HTR-8/SVneo (cell line): ENCODE measurements at regions not wholly inside any gene's neighbourhood (a gene's known extent, or its start where the extent isn't known, plus 50 kb on each side); places are given as distances from the start of the nearest gene placed in this dataset.

Experiments used
- DNase-seq: peaks from one replicate; pipeline ENCODE4 v3.0.0; 2011; ENCODE audit warnings: low spot score, mixed read lengths; ENCODE audit not compliant: insufficient read length
- FAIRE-seq: peaks from 2 replicates; lab custom pipeline; 2011; peaks lifted over from hg19 to GRCh38; lab: Jason Lieb, UNC

GRCh38 chr1:103854279-103854678 is 104.6 kb downstream of the AMY1C start:
- DNase-seq (no peak), FAIRE-seq (no peak)

- FAIRE-seq: no peak
Measured at GRCh38 chr1:103859721-103860120, 110.0 kb downstream of the AMY1C start.

GRCh38 chr1:103898576-103899345 is 149.1 kb downstream of the AMY1C start:
- DNase-seq (no peak), FAIRE-seq (no peak)

More at GRCh38 chr1:103859721-103860120, 110.0 kb downstream of the AMY1C start:
- DNase-seq: no peak

- DNase-seq: no peak
- no peak for FAIRE-seq
Measured at GRCh38 chr1:103900005-103900404, 150.3 kb downstream of the AMY1C start.

- DNase-seq (no peak), FAIRE-seq (no peak)
Measured at GRCh38 chr1:103901072-103901471, 151.4 kb downstream of the AMY1C start.

- FAIRE-seq: no peak
- DNase-seq: no peak
Measured at GRCh38 chr1:103905363-103905762, 155.7 kb downstream of the AMY1C start.

- no peak for FAIRE-seq
- no peak for DNase-seq
Measured at GRCh38 chr1:103911450-103911849, 161.8 kb downstream of the AMY1C start.

- DNase-seq: no peak
- no peak for FAIRE-seq
Measured at GRCh38 chr1:103917795-103918194, 168.1 kb downstream of the AMY1C start.

- no peak for FAIRE-seq
Measured at GRCh38 chr1:103931891-103932290, 182.2 kb downstream of the AMY1C start.

GRCh38 chr1:103937763-103938357 is 188.2 kb downstream of the AMY1C start:
- FAIRE-seq: no peak

More at GRCh38 chr1:103931891-103932290, 182.2 kb downstream of the AMY1C start:
- DNase-seq: no peak

GRCh38 chr1:103941086-103941485 is 191.4 kb downstream of the AMY1C start:
- DNase-seq (no peak), FAIRE-seq (no peak)

More at GRCh38 chr1:103937763-103938357, 188.2 kb downstream of the AMY1C start:
- no peak for DNase-seq

- DNase-seq (no peak), FAIRE-seq (no peak)
Measured at GRCh38 chr1:103942029-103942428, 192.3 kb downstream of the AMY1C start.

GRCh38 chr1:103945774-103946173 is 196.1 kb downstream of the AMY1C start:
- FAIRE-seq: no peak
- no peak for DNase-seq

GRCh38 chr1:103948526-103948925 is 198.8 kb downstream of the AMY1C start:
- FAIRE-seq (no peak), DNase-seq (no peak)

- no peak for FAIRE-seq
Measured at GRCh38 chr1:103949779-103950178, 200.1 kb downstream of the AMY1C start.

GRCh38 chr1:103953386-103953785 is 203.7 kb downstream of the AMY1C start:
- FAIRE-seq: no peak

More at GRCh38 chr1:103949779-103950178, 200.1 kb downstream of the AMY1C start:
- no peak for DNase-seq

GRCh38 chr1:103958699-103959098 is 209.0 kb downstream of the AMY1C start:
- FAIRE-seq (no peak), DNase-seq (no peak)

More at GRCh38 chr1:103953386-103953785, 203.7 kb downstream of the AMY1C start:
- DNase-seq: no peak

- no peak for FAIRE-seq
- DNase-seq: no peak
Measured at GRCh38 chr1:103959565-103959964, 209.9 kb downstream of the AMY1C start.

GRCh38 chr1:103960045-103960444 is 210.3 kb downstream of the AMY1C start:
- DNase-seq: no peak
- no peak for FAIRE-seq

GRCh38 chr1:103960710-103961109 is 211.0 kb downstream of the AMY1C start:
- DNase-seq: no peak

GRCh38 chr1:103986792-103987191 is 237.1 kb downstream of the AMY1C start:
- no peak for DNase-seq
- no peak for FAIRE-seq

More at GRCh38 chr1:103960710-103961109, 211.0 kb downstream of the AMY1C start:
- no peak for FAIRE-seq
